GM12873 (cell line): ENCODE measurements at regions not wholly inside any gene's neighbourhood (a gene's known extent, or its start where the extent isn't known, plus 50 kb on each side); places are given as distances from the start of the nearest gene placed in this dataset.

Experiments
- CTCF ChIP-seq: IDR thresholded peaks from 2 replicates; pipeline ENCODE4 v1.5.1; 2012; ENCODE audit warnings: low read depth, mild to moderate bottlenecking, moderate library complexity, low read length, control low read depth; ENCODE audit not compliant: insufficient read depth; ENCODE audit errors: missing control alignments

- TF ChIP-seq CTCF: no peak
Observed at GRCh38 chr1:87795615-87796337, 467.1 kb downstream of the LMO4 start.

- no peak for TF ChIP-seq CTCF
Observed at GRCh38 chr1:87796471-87796901, 467.8 kb downstream of the LMO4 start.

- TF ChIP-seq CTCF: no peak
Observed at GRCh38 chr1:87799451-87799850, 470.8 kb downstream of the LMO4 start.

GRCh38 chr1:87800006-87800405, 471.3 kb downstream of the LMO4 start:
- no peak for TF ChIP-seq CTCF

GRCh38 chr1:87803375-87803774, 474.7 kb downstream of the LMO4 start:
- TF ChIP-seq CTCF: no peak

GRCh38 chr1:87804128-87804527, 475.4 kb downstream of the LMO4 start:
- no peak for TF ChIP-seq CTCF

- TF ChIP-seq CTCF: no peak
Observed at GRCh38 chr1:87805666-87806378, 477.1 kb downstream of the LMO4 start.
